GM19395 (cell line): ENCODE measurements at regions not wholly inside any gene's neighbourhood (a gene's known extent, or its start where the extent isn't known, plus 50 kb on each side); places are given as distances from the start of the nearest gene placed in this dataset.
"Not testable (repeated sequence)": the region's sequence is repeated elsewhere in the genome, so short reads cannot be mapped to it uniquely, and the experiment has no call there.

Experiments
- ATAC-seq: cut with Tn5 transposase; IDR thresholded peaks from one replicate; pipeline ENCODE4 v1.9.1; 2021; ENCODE audit warnings: mild to moderate bottlenecking, moderate library complexity; ENCODE audit not compliant: unreplicated experiment

GRCh38 chr18:4797002-4797685 lies 342.0 kb upstream of the DLGAP1 start:
- ATAC-seq = no peak

GRCh38 chr18:4789506-4789905 lies 334.4 kb upstream of the DLGAP1 start:
- no peak for ATAC-seq

GRCh38 chr18:4781873-4782272 lies 326.8 kb upstream of the DLGAP1 start:
- no peak for ATAC-seq

- ATAC-seq = no peak
Measured at GRCh38 chr18:4765401-4765800, 310.3 kb upstream of the DLGAP1 start.

- ATAC-seq = no peak
Measured at GRCh38 chr18:4762330-4762729, 307.2 kb upstream of the DLGAP1 start.

- no peak for ATAC-seq
Measured at GRCh38 chr18:4758980-4759379, 303.9 kb upstream of the DLGAP1 start.

- ATAC-seq = peak; percentile 68
Measured at GRCh38 chr18:4755848-4756247, 300.7 kb upstream of the DLGAP1 start.

- not testable (repeated sequence) for ATAC-seq
Measured at GRCh38 chr18:4753151-4753550, 298.0 kb upstream of the DLGAP1 start.

GRCh38 chr18:4751523-4751922 lies 296.4 kb upstream of the DLGAP1 start:
- ATAC-seq = no peak

- ATAC-seq = no peak
Measured at GRCh38 chr18:4750393-4751346, 295.6 kb upstream of the DLGAP1 start.

- ATAC-seq = no peak
Measured at GRCh38 chr18:4748975-4749374, 293.9 kb upstream of the DLGAP1 start.

GRCh38 chr18:4734903-4735302 lies 279.8 kb upstream of the DLGAP1 start:
- ATAC-seq = no peak

- ATAC-seq = no peak
Measured at GRCh38 chr18:4734021-4734420, 278.9 kb upstream of the DLGAP1 start.

GRCh38 chr18:4721545-4721944 lies 266.4 kb upstream of the DLGAP1 start:
- no peak for ATAC-seq

GRCh38 chr18:4720518-4720917 lies 265.4 kb upstream of the DLGAP1 start:
- no peak for ATAC-seq

GRCh38 chr18:4705894-4706293 lies 250.8 kb upstream of the DLGAP1 start:
- ATAC-seq = no peak

- ATAC-seq = no peak
Measured at GRCh38 chr18:4704781-4705180, 249.7 kb upstream of the DLGAP1 start.

GRCh38 chr18:4691836-4692235 lies 236.7 kb upstream of the DLGAP1 start:
- no peak for ATAC-seq

GRCh38 chr18:4678685-4679084 lies 223.6 kb upstream of the DLGAP1 start:
- ATAC-seq = not testable (repeated sequence)

GRCh38 chr18:4677006-4677405 lies 221.9 kb upstream of the DLGAP1 start:
- no peak for ATAC-seq

- ATAC-seq = no peak
Measured at GRCh38 chr18:4672162-4672561, 217.1 kb upstream of the DLGAP1 start.

GRCh38 chr18:4658804-4659203 lies 203.7 kb upstream of the DLGAP1 start:
- ATAC-seq = no peak
